Activated CD8-positive, alpha-beta T cell treated with anti-CD3 and anti-CD28 coated beads for 36 hours (primary cell): ENCODE measurements at regions not wholly inside any gene's neighbourhood (a gene's known extent, or its start where the extent isn't known, plus 50 kb on each side); places are given as distances from the start of the nearest gene placed in this dataset.

ENCODE experiments used
- ATAC-seq: fragments of 200-7000 bp; cut with Tn5 transposase; one replicate; pipeline ENCODE4 v1.10.0; 2021; ENCODE audit warnings: mild to moderate bottlenecking, moderate library complexity
- CTCF ChIA-PET: fragments of 350-600 bp; sonication (Branson Sonifier 250); formaldehyde crosslinking; loops from one replicate; lab custom pipeline; 2021; ENCODE audit warnings: antibody characterized with exemption; lab: Charles Lee
- POLR2A ChIA-PET: fragments of 350-600 bp; sonication (Branson Sonifier 250); formaldehyde crosslinking; loops from one replicate; lab custom pipeline; 2021; ENCODE audit warnings: antibody characterized with exemption; lab: Charles Lee
- DNase-seq: peaks from one replicate; pipeline ENCODE4 v3.0.0-alpha.2; 2020
- H3K27ac Mint-ChIP-seq: one replicate; pipeline ENCODE4 v1.8.0; 2021; ENCODE audit warnings: mild to moderate bottlenecking, mixed read lengths
- H3K27me3 Mint-ChIP-seq: one replicate; pipeline ENCODE4 v1.8.0; 2021; ENCODE audit warnings: mixed read lengths
- H3K36me3 Mint-ChIP-seq: one replicate; pipeline ENCODE4 v1.8.0; 2021; ENCODE audit warnings: low read depth, mixed read lengths
- H3K4me1 Mint-ChIP-seq: one replicate; pipeline ENCODE4 v1.8.0; 2021; ENCODE audit warnings: low read depth, mixed read lengths
- H3K4me3 Mint-ChIP-seq: one replicate; pipeline ENCODE4 v1.8.0; 2021; ENCODE audit warnings: mild to moderate bottlenecking, moderate library complexity, mixed read lengths
- H3K9me3 Mint-ChIP-seq: one replicate; pipeline ENCODE4 v1.8.0; 2021; ENCODE audit warnings: mixed read lengths
- CTCF ChIP-seq: fragments of 200-600 bp; IDR thresholded peaks from one replicate; pipeline ENCODE4 v1.8.0; 2022; ENCODE audit warnings: antibody characterized with exemption, mild to moderate bottlenecking
- intact Hi-C: fragments of 100-400 bp; cut with micrococcal nuclease; formaldehyde crosslinking; loops from one replicate; pipeline ENCODE4 v1.10.0; 2022

GRCh38 chr12:90659060-90659459 lies 295.9 kb downstream of the CCER1 start:
- TF ChIP-seq CTCF, result no peak
- H3K27ac Mint-ChIP-seq, result no peak overlapping the region
- H3K36me3 Mint-ChIP-seq, result no peaks in the 10 kb centered on the region
- ChIA-PET CTCF (no interaction called here), POLR2A (no interaction called here)
- no peaks in the 10 kb centered on the region for H3K9me3 Mint-ChIP-seq
- H3K4me1 Mint-ChIP-seq, result no peaks in the 10 kb centered on the region
- DNase-seq, result no peak
- no peaks in the 10 kb centered on the region for H3K27me3 Mint-ChIP-seq
- no peak for ATAC-seq
- no peak overlapping the region for H3K4me3 Mint-ChIP-seq
- intact Hi-C loops, result no loop called here

- TF ChIP-seq CTCF, result no peak
- no peak overlapping the region for H3K4me3 Mint-ChIP-seq
Measured at GRCh38 chr12:90653040-90653439, 301.9 kb downstream of the CCER1 start.

GRCh38 chr12:90652280-90652679 lies 302.7 kb downstream of the CCER1 start:
- POLR2A ChIA-PET, result no interaction called here
- peaks cover 1% of the 10 kb centered on the region for H3K9me3 Mint-ChIP-seq
- DNase-seq (no peak), ATAC-seq (no peak)
- H3K27ac Mint-ChIP-seq, result no peak overlapping the region
- H3K36me3 Mint-ChIP-seq, result no peaks in the 10 kb centered on the region
- no peaks in the 10 kb centered on the region for H3K27me3 Mint-ChIP-seq
- no peak overlapping the region for H3K4me3 Mint-ChIP-seq
- no peak for TF ChIP-seq CTCF
- H3K4me1 Mint-ChIP-seq, result no peaks in the 10 kb centered on the region
- intact Hi-C loops, result no loop called here
- CTCF ChIA-PET, result no interaction called here

More at GRCh38 chr12:90653040-90653439, 301.9 kb downstream of the CCER1 start:
- H3K4me1 Mint-ChIP-seq, result no peaks in the 10 kb centered on the region
- POLR2A ChIA-PET, result no interaction called here
- H3K36me3 Mint-ChIP-seq, result no peaks in the 10 kb centered on the region
- H3K27ac Mint-ChIP-seq, result no peak overlapping the region
- no peaks in the 10 kb centered on the region for H3K9me3 Mint-ChIP-seq
- no peaks in the 10 kb centered on the region for H3K27me3 Mint-ChIP-seq
- CTCF ChIA-PET, result no interaction called here
- ATAC-seq (no peak), DNase-seq (no peak)
- intact Hi-C loops, result no loop called here

GRCh38 chr12:90645181-90645580 lies 309.8 kb downstream of the CCER1 start:
- H3K4me1 Mint-ChIP-seq, result no peaks in the 10 kb centered on the region
- no peaks in the 10 kb centered on the region for H3K36me3 Mint-ChIP-seq
- ATAC-seq, result no peak
- TF ChIP-seq CTCF, result no peak
- ChIA-PET CTCF (no interaction called here), POLR2A (no interaction called here)
- H3K27me3 Mint-ChIP-seq, result no peaks in the 10 kb centered on the region
- intact Hi-C loops, result no loop called here
- peaks cover 3% of the 10 kb centered on the region for H3K9me3 Mint-ChIP-seq
- no peak overlapping the region for H3K27ac Mint-ChIP-seq
- DNase-seq, result no peak
- H3K4me3 Mint-ChIP-seq, result no peak overlapping the region

- H3K27me3 Mint-ChIP-seq, result no peaks in the 10 kb centered on the region
- CTCF ChIA-PET, result no interaction called here
- no peak for ATAC-seq
- no peak overlapping the region for H3K27ac Mint-ChIP-seq
- POLR2A ChIA-PET, result no interaction called here
- TF ChIP-seq CTCF, result no peak
- DNase-seq, result no peak
- H3K36me3 Mint-ChIP-seq, result no peaks in the 10 kb centered on the region
- no peaks in the 10 kb centered on the region for H3K4me1 Mint-ChIP-seq
- no peaks in the 10 kb centered on the region for H3K9me3 Mint-ChIP-seq
- intact Hi-C loops, result no loop called here
- no peak overlapping the region for H3K4me3 Mint-ChIP-seq
Measured at GRCh38 chr12:90631591-90632212, 323.3 kb downstream of the CCER1 start.
